ENCODE measurements at regions not wholly inside any gene's neighbourhood (a gene's known extent, or its start where the extent isn't known, plus 50 kb on each side); places are given as distances from the start of the nearest gene placed in this dataset.

DNA sequence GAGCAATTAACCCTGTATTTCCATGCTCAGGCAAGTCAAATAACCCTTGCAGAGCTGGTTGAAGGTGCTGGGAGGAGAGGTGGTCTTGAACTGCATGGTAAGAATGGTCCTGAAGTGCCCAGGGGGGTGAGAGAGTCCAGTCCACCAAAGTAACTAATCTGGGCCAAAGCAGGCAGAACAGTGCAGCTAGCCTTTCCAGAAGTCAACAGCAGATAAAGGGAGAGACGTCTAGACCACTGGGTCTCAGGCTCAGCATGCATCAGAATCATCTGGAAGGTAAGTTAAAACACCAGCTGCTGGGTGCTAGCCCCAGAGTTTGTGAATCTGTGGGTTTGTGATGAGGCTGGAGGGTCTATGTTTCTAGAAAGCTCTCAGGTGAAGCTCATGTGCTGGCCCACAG lies 232.3 kb upstream of the ECI2 start:
- TF ChIP-seq, protein P1, sequence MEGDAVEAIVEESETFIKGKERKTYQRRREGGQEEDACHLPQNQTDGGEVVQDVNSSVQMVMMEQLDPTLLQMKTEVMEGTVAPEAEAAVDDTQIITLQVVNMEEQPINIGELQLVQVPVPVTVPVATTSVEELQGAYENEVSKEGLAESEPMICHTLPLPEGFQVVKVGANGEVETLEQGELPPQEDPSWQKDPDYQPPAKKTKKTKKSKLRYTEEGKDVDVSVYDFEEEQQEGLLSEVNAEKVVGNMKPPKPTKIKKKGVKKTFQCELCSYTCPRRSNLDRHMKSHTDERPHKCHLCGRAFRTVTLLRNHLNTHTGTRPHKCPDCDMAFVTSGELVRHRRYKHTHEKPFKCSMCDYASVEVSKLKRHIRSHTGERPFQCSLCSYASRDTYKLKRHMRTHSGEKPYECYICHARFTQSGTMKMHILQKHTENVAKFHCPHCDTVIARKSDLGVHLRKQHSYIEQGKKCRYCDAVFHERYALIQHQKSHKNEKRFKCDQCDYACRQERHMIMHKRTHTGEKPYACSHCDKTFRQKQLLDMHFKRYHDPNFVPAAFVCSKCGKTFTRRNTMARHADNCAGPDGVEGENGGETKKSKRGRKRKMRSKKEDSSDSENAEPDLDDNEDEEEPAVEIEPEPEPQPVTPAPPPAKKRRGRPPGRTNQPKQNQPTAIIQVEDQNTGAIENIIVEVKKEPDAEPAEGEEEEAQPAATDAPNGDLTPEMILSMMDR (IDR thresholded peaks at IDR 0.05) = no peak
- TF ChIP-seq POLR2AphosphoS5 (IDR thresholded peaks at IDR 0.05) (no peak), POLR2A (IDR thresholded peaks at IDR 0.05) (no peak)

All from transverse colon (tissue), 4 donors.